Fibroblast of lung (primary cell): ENCODE measurements at regions not wholly inside any gene's neighbourhood (a gene's known extent, or its start where the extent isn't known, plus 50 kb on each side); places are given as distances from the start of the nearest gene placed in this dataset.

Experiments
- DNase-seq, 2 donors: peaks; one replicate each; pipeline versions ENCODE4 v3.0.0 to v3.0.0-alpha.2; 2010; ENCODE audit warnings: low read depth in 2 of 2
- H2AFZ ChIP-seq: 2 replicates; pipeline ENCODE4 v1.5.1; 2012; ENCODE audit warnings: low read length, control low read depth, inconsistent platforms
- H3K27ac ChIP-seq: 2 replicates; pipeline ENCODE4 v1.5.1; 2011; ENCODE audit warnings: low read length, control low read depth; ENCODE audit not compliant: insufficient read depth
- H3K27me3 ChIP-seq: 2 replicates; pipeline ENCODE4 v1.5.1; 2011; ENCODE audit warnings: mild to moderate bottlenecking, low read length; ENCODE audit not compliant: control insufficient read depth, insufficient read depth
- H3K36me3 ChIP-seq: 2 replicates; pipeline ENCODE4 v1.5.1; 2011; ENCODE audit warnings: low read length; ENCODE audit not compliant: control insufficient read depth, insufficient read depth
- H3K4me1 ChIP-seq: 2 replicates; pipeline ENCODE4 v1.5.1; 2011; ENCODE audit warnings: low read length; ENCODE audit not compliant: control insufficient read depth, insufficient read depth; ENCODE audit errors: extremely low read depth
- H3K4me2 ChIP-seq: 2 replicates; pipeline ENCODE4 v1.5.1; 2011; ENCODE audit warnings: low read length, control low read depth; ENCODE audit not compliant: insufficient read depth; ENCODE audit errors: extremely low read depth
- H3K4me3 ChIP-seq, 4 experiments: fragments of 200-600 bp in 1 of 4; sonication (generic) in 1 of 4; replicated peaks in 1 of 4; 2 replicates each; pipeline ENCODE4 v1.5.1; 2011 to 2016; ENCODE audit warnings: low read length in 4 of 4, low read depth in 3 of 4, mild to moderate bottlenecking in 3 of 4, control low read depth in 2 of 4, inconsistent platforms in 1 of 4, mixed read lengths in 1 of 4; ENCODE audit not compliant: insufficient read depth in 1 of 4; ENCODE audit errors: control extremely low read depth in 1 of 4
- H3K79me2 ChIP-seq: 2 replicates; pipeline ENCODE4 v1.5.1; 2012; ENCODE audit warnings: mild to moderate bottlenecking, low read length, inconsistent platforms; ENCODE audit not compliant: control insufficient read depth, insufficient read depth
- H3K9ac ChIP-seq: 2 replicates; pipeline ENCODE4 v1.5.1; 2011; ENCODE audit warnings: mild to moderate bottlenecking, low read length, control low read depth; ENCODE audit not compliant: insufficient read depth
- H3K9me3 ChIP-seq: 2 replicates; pipeline ENCODE4 v1.5.1; 2012; ENCODE audit warnings: low read depth, low read length; ENCODE audit not compliant: control insufficient read depth, insufficient read depth
- H4K20me1 ChIP-seq: 2 replicates; pipeline ENCODE4 v1.5.1; 2011; ENCODE audit warnings: low read length; ENCODE audit not compliant: control insufficient read depth, insufficient read depth; ENCODE audit errors: extremely low read depth
- CTCF ChIP-seq, 2 donors: IDR thresholded peaks in 1 of 2; conservative IDR thresholded peaks in 1 of 2; 1 replicate in 1 of 2; 2 replicates in 1 of 2; pipeline ENCODE4 v1.5.1; 2011 to 2012; ENCODE audit warnings: low read length in 2 of 2, control low read depth in 1 of 2, inconsistent platforms in 1 of 2, low read depth in 1 of 2, mild to moderate bottlenecking in 1 of 2
- EZH2 ChIP-seq: IDR thresholded peaks from 2 replicates; pipeline ENCODE4 v1.5.1; 2012; ENCODE audit warnings: low read length, control low read depth, mild to moderate bottlenecking; ENCODE audit errors: missing control alignments

- Histone ChIP-seq H3K79me2 (no peaks in the 10 kb centered on the region), H3K27ac (no peak overlapping the region)
- DNase-seq, result no peak
Observed at GRCh38 chr3:27575499-27575898, 91.3 kb upstream of the SLC4A7 start.

GRCh38 chr3:27574438-27574795, 90.2 kb upstream of the SLC4A7 start:
- no peak overlapping the region for H2AFZ ChIP-seq
- H3K27ac ChIP-seq, result no peak overlapping the region
- H3K9ac ChIP-seq, result no peak overlapping the region

More at GRCh38 chr3:27575499-27575898, 91.3 kb upstream of the SLC4A7 start:
- Histone ChIP-seq H3K9ac (no peak overlapping the region), H4K20me1 (no peaks in the 10 kb centered on the region), H3K4me2 (no peak overlapping the region), H3K27me3 (no peaks in the 10 kb centered on the region), H3K4me1 (no peaks in the 10 kb centered on the region), H2AFZ (no peak overlapping the region), H3K4me3 (no peak overlapping the region), H3K36me3 (no peaks in the 10 kb centered on the region), H3K9me3 (no peaks in the 10 kb centered on the region)
- TF ChIP-seq CTCF (conservative IDR thresholded peaks at IDR 0.05 in 1 of 2, IDR thresholded peaks at IDR 0.05 in 1 of 2; ENCODE audit: low read depth in 1 of 2, low read length in 2 of 2), result no peak

DNA sequence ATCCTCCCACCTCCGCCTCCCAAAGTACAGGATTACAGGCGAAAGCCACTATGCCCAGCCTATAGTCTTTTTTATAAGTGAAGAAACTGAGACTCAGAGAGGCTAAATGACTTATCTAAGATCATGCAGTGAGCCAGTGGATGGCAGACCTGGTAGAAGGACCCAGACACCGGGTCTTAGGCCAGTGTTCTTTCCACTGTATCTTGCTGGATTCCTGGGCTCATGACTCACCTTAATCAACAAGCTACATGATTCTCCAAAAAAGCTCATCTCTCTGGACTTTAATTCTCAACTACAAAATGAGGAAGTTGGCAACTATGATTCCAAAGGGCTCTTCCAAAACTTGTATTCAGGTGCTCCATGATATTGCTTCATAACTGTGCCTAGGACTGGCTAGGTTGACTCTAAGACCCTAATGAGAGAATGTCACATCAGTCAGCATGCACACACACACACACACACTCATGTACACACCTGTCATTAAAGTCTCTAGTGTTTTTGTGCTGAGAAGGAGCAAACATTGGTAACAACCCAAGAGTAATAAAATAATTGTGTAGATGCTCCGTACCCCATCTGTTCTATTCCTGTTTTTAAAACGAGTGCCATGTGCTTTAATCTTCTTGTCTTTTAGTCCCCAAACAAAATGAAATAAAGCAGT, 89.7 kb upstream of the SLC4A7 start:
- H3K4me2 ChIP-seq, result no peak overlapping the region
- no peak overlapping the region for H3K4me3 ChIP-seq
- H4K20me1 ChIP-seq, result no peaks in the 10 kb centered on the region
- H3K9me3 ChIP-seq, result no peaks in the 10 kb centered on the region
- TF ChIP-seq EZH2 (no peak), CTCF (conservative IDR thresholded peaks at IDR 0.05 in 1 of 2, IDR thresholded peaks at IDR 0.05 in 1 of 2; ENCODE audit: low read depth in 1 of 2, low read length in 2 of 2) (no peak)
- H3K4me1 ChIP-seq, result no peaks in the 10 kb centered on the region
- H3K27ac ChIP-seq, result no peak overlapping the region
- H3K9ac ChIP-seq, result no peak overlapping the region
- H3K36me3 ChIP-seq, result no peaks in the 10 kb centered on the region
- no peaks in the 10 kb centered on the region for H3K79me2 ChIP-seq
- DNase-seq, result peak in 1 of 2 donors; percentile 63
- no peaks in the 10 kb centered on the region for H3K27me3 ChIP-seq
- no peak overlapping the region for H2AFZ ChIP-seq

More at GRCh38 chr3:27574438-27574795, 90.2 kb upstream of the SLC4A7 start:
- DNase-seq, result no peak
- no peaks in the 10 kb centered on the region for H4K20me1 ChIP-seq
- no peaks in the 10 kb centered on the region for H3K79me2 ChIP-seq
- H3K4me1 ChIP-seq, result no peaks in the 10 kb centered on the region
- H3K27me3 ChIP-seq, result no peaks in the 10 kb centered on the region
- no peaks in the 10 kb centered on the region for H3K36me3 ChIP-seq
- no peak overlapping the region for H3K4me2 ChIP-seq
- no peak overlapping the region for H3K4me3 ChIP-seq
- no peak for TF ChIP-seq CTCF (conservative IDR thresholded peaks at IDR 0.05 in 1 of 2, IDR thresholded peaks at IDR 0.05 in 1 of 2; ENCODE audit: low read depth in 1 of 2, low read length in 2 of 2)
- no peak for TF ChIP-seq EZH2
- H3K9me3 ChIP-seq, result no peaks in the 10 kb centered on the region
